Lower leg skin (tissue), 3 donors: ENCODE measurements at regions not wholly inside any gene's neighbourhood (a gene's known extent, or its start where the extent isn't known, plus 50 kb on each side); places are given as distances from the start of the nearest gene placed in this dataset.

ENCODE experiments used
- POLR2A ChIP-seq, 2 donors: fragments of 450-650 bp; IDR thresholded peaks; one replicate each; pipeline ENCODE4 v1.6.1; 2016 to 2017; ENCODE audit warnings: antibody characterized with exemption in 2 of 2, mild to moderate bottlenecking in 1 of 2, moderate library complexity in 1 of 2
- TF ChIP-seq, protein P1 (sequence below), 3 donors: fragments of 450-650 bp; IDR thresholded peaks; one replicate each; pipeline ENCODE4 v1.5.1; 2016; ENCODE audit warnings: antibody characterized with exemption in 3 of 3, mild to moderate bottlenecking in 3 of 3, moderate library complexity in 2 of 3

GRCh38 chr2:37464067-37464466 lies 119.6 kb downstream of the QPCT start:
- TF ChIP-seq POLR2A (IDR thresholded peaks at IDR 0.05), result no peak
- TF ChIP-seq, protein P1, sequence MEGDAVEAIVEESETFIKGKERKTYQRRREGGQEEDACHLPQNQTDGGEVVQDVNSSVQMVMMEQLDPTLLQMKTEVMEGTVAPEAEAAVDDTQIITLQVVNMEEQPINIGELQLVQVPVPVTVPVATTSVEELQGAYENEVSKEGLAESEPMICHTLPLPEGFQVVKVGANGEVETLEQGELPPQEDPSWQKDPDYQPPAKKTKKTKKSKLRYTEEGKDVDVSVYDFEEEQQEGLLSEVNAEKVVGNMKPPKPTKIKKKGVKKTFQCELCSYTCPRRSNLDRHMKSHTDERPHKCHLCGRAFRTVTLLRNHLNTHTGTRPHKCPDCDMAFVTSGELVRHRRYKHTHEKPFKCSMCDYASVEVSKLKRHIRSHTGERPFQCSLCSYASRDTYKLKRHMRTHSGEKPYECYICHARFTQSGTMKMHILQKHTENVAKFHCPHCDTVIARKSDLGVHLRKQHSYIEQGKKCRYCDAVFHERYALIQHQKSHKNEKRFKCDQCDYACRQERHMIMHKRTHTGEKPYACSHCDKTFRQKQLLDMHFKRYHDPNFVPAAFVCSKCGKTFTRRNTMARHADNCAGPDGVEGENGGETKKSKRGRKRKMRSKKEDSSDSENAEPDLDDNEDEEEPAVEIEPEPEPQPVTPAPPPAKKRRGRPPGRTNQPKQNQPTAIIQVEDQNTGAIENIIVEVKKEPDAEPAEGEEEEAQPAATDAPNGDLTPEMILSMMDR (IDR thresholded peaks at IDR 0.05), result no peak
